H9 (cell line): ENCODE measurements at regions not wholly inside any gene's neighbourhood (a gene's known extent, or its start where the extent isn't known, plus 50 kb on each side); places are given as distances from the start of the nearest gene placed in this dataset.

Source experiments
- DNase-seq: peaks from one replicate; pipeline ENCODE4 v3.0.0-alpha.2; 2017
- H2AFZ ChIP-seq: one replicate; pipeline ENCODE4 v1.6.1; 2013; ENCODE audit warnings: mild to moderate bottlenecking, low read length, control low read depth, moderate library complexity
- H2AK5ac ChIP-seq: 2 replicates; pipeline ENCODE4 v1.6.1; 2013; ENCODE audit warnings: low read length, control low read depth, mixed read lengths; ENCODE audit not compliant: insufficient read length
- H2BK120ac ChIP-seq: one replicate; pipeline ENCODE4 v1.6.1; 2013; ENCODE audit warnings: low read depth, mild to moderate bottlenecking, low read length, control low read depth, inconsistent platforms; ENCODE audit not compliant: poor library complexity, severe bottlenecking
- H2BK12ac ChIP-seq: 2 replicates; pipeline ENCODE4 v1.6.1; 2013; ENCODE audit warnings: low read length, control low read depth, mixed read lengths, low read depth; ENCODE audit not compliant: insufficient read length
- H2BK15ac ChIP-seq: 2 replicates; pipeline ENCODE4 v1.6.1; 2013; ENCODE audit warnings: low read depth, low read length, control low read depth
- H2BK20ac ChIP-seq: one replicate; pipeline ENCODE4 v1.6.1; 2013; ENCODE audit warnings: low read depth, mild to moderate bottlenecking, low read length, control low read depth, inconsistent platforms; ENCODE audit not compliant: poor library complexity, severe bottlenecking
- H2BK5ac ChIP-seq: 2 replicates; pipeline ENCODE4 v1.6.1; 2013; ENCODE audit warnings: low read length, control low read depth, mixed read lengths; ENCODE audit not compliant: insufficient read length
- H3K14ac ChIP-seq: 2 replicates; pipeline ENCODE4 v1.6.1; 2013; ENCODE audit warnings: low read length, control low read depth; ENCODE audit not compliant: insufficient read depth
- H3K18ac ChIP-seq: 2 replicates; pipeline ENCODE4 v1.6.1; 2013; ENCODE audit warnings: low read depth, mild to moderate bottlenecking, mixed read lengths, low read length, control low read depth; ENCODE audit not compliant: insufficient read length
- H3K23ac ChIP-seq: 2 replicates; pipeline ENCODE4 v1.6.1; 2013; ENCODE audit warnings: low read length, control low read depth, mixed read lengths, low read depth; ENCODE audit not compliant: insufficient read length
- H3K23me2 ChIP-seq: 2 replicates; pipeline ENCODE4 v1.6.1; 2013; ENCODE audit warnings: low read depth, mild to moderate bottlenecking, mixed read lengths, low read length, control low read depth; ENCODE audit not compliant: insufficient read length, poor library complexity, severe bottlenecking
- H3K27ac ChIP-seq: 2 replicates; pipeline ENCODE4 v1.5.1; 2013; ENCODE audit warnings: low read length, control low read depth, mixed read lengths, low read depth; ENCODE audit not compliant: insufficient read length
- H3K27me3 ChIP-seq: 2 replicates; pipeline ENCODE4 v1.6.1; 2013; ENCODE audit warnings: low read length, control low read depth, inconsistent platforms; ENCODE audit not compliant: insufficient read depth
- H3K4ac ChIP-seq: 2 replicates; pipeline ENCODE4 v1.6.1; 2013; ENCODE audit warnings: low read depth, mild to moderate bottlenecking, control low read depth, inconsistent platforms, low read length, moderate library complexity
- H3K4me1 ChIP-seq: 2 replicates; pipeline ENCODE4 v1.6.1; 2013; ENCODE audit warnings: low read length, control low read depth, inconsistent platforms; ENCODE audit not compliant: insufficient read depth
- H3K4me2 ChIP-seq: 2 replicates; pipeline ENCODE4 v1.6.1; 2013; ENCODE audit warnings: low read length, control low read depth, mixed read lengths; ENCODE audit not compliant: insufficient read length, insufficient read depth
- H3K56ac ChIP-seq: 2 replicates; pipeline ENCODE4 v1.6.1; 2013; ENCODE audit warnings: low read depth, mild to moderate bottlenecking, mixed read lengths, low read length, control low read depth; ENCODE audit not compliant: insufficient read length
- H3K79me1 ChIP-seq: 2 replicates; pipeline ENCODE4 v1.6.1; 2013; ENCODE audit warnings: low read depth, mild to moderate bottlenecking, moderate library complexity, low read length, control low read depth, inconsistent platforms; ENCODE audit not compliant: insufficient read depth, poor library complexity, severe bottlenecking
- H3K79me2 ChIP-seq: 2 replicates; pipeline ENCODE4 v1.6.1; 2013; ENCODE audit warnings: low read length, control low read depth, inconsistent platforms; ENCODE audit not compliant: insufficient read depth
- H3K9ac ChIP-seq: 2 replicates; pipeline ENCODE4 v1.6.1; 2013; ENCODE audit warnings: low read length, control low read depth, mixed read lengths; ENCODE audit not compliant: insufficient read length; ENCODE audit errors: extremely low read depth
- H3K9me3 ChIP-seq: one replicate; pipeline ENCODE4 v1.6.1; 2013; ENCODE audit warnings: low read depth, low read length, inconsistent platforms; ENCODE audit not compliant: control insufficient read depth
- H3T11ph ChIP-seq: one replicate; pipeline ENCODE4 v1.6.1; 2013; ENCODE audit warnings: mild to moderate bottlenecking, low read length, control low read depth, inconsistent platforms
- H4K20me1 ChIP-seq: one replicate; pipeline ENCODE4 v1.6.1; 2013; ENCODE audit not compliant: control insufficient read depth, insufficient read length, insufficient read depth
- H4K5ac ChIP-seq: 2 replicates; pipeline ENCODE4 v1.6.1; 2013; ENCODE audit warnings: low read depth, mild to moderate bottlenecking, mixed read lengths, low read length, control low read depth; ENCODE audit not compliant: insufficient read length
- H4K8ac ChIP-seq: replicated peaks from 2 replicates; pipeline ENCODE4 v1.6.1; 2013; ENCODE audit warnings: low read length, control low read depth, mixed read lengths, low read depth; ENCODE audit not compliant: insufficient read length
- H4K91ac ChIP-seq: 2 replicates; pipeline ENCODE4 v1.6.1; 2013; ENCODE audit warnings: low read depth, mild to moderate bottlenecking, moderate library complexity, mixed read lengths, low read length, control low read depth; ENCODE audit not compliant: insufficient read length
- H3K27ac Mint-ChIP-seq, 3 experiments: 2 replicates in 2 of 3; 3 replicates in 1 of 3; pipeline ENCODE4 v1.8.0; 2020 to 2021; ENCODE audit warnings: mixed read lengths in 3 of 3, mild to moderate bottlenecking in 1 of 3, moderate library complexity in 1 of 3
- H3K27me3 Mint-ChIP-seq: 2 replicates; pipeline ENCODE4 v1.8.0; 2021; ENCODE audit warnings: low read depth, mild to moderate bottlenecking, moderate library complexity, mixed read lengths
- H3K36me3 Mint-ChIP-seq, 3 experiments: 2 replicates in 2 of 3; 3 replicates in 1 of 3; pipeline ENCODE4 v1.8.0; 2020 to 2021; ENCODE audit warnings: low read depth in 3 of 3, mixed read lengths in 3 of 3; ENCODE audit not compliant: insufficient read depth in 1 of 3
- H3K4me1 Mint-ChIP-seq, 2 experiments: 2 replicates each; pipeline ENCODE4 v1.8.0; 2020; ENCODE audit warnings: mixed read lengths in 2 of 2
- H3K4me3 Mint-ChIP-seq, 2 experiments: 2 replicates in 1 of 2; 3 replicates in 1 of 2; pipeline ENCODE4 v1.8.0; 2020 to 2021; ENCODE audit warnings: mild to moderate bottlenecking in 2 of 2, mixed read lengths in 2 of 2, moderate library complexity in 1 of 2
- H3K9me3 Mint-ChIP-seq, 2 experiments: 2 replicates in 1 of 2; 3 replicates in 1 of 2; pipeline ENCODE4 v1.8.0; 2020; ENCODE audit warnings: mild to moderate bottlenecking in 2 of 2, mixed read lengths in 2 of 2, moderate library complexity in 1 of 2
- WGBS: extraction: QIAGEN DNeasy Blood & Tissue Kit; methylation state at CpG from one replicate; pipeline ENCODE4 v1.1.7; 2013; ENCODE audit warnings: missing lambda C conversion rate, low lambda C conversion rate, mixed read lengths; ENCODE audit not compliant: insufficient read length; ENCODE audit errors: extremely low coverage; 5-methylcytosine and 5-hydroxymethylcytosine counted together
- TF ChIP-seq, protein P1 (sequence below): fragments of 200-600 bp; sonication (generic); conservative IDR thresholded peaks from 3 replicates; pipeline ENCODE4 v1.8.0; 2021; ENCODE audit warnings: antibody characterized with exemption, mild to moderate bottlenecking

DNA sequence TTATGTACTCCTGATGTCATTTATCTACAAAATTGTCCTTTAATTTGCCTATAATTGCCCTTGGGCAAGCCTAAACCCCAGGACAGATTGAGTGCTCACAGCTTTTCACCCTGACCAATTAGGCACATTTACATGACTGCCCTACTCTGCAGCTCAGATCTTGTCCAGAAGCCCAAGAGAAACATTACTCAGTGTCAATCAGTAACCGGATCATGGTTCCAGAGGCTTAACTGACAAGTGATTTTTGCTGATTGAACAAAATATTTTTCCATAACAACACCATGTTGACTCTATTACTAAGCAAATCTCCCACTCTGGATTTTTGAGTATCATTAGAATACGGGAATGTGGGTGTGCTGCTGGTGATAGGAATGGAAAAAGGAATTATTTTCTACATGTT, 465.4 kb upstream of the TNP1 start:
- no peak overlapping the region for H2BK15ac ChIP-seq
- no peak overlapping the region for H3K9ac ChIP-seq
- H2BK5ac ChIP-seq: no peak overlapping the region
- no peak overlapping the region for H3K14ac ChIP-seq
- H2BK120ac ChIP-seq: no peak overlapping the region
- no peak overlapping the region for H3K27ac Mint-ChIP-seq
- no peaks in the 10 kb centered on the region for H3K27me3 Mint-ChIP-seq
- no peaks in the 10 kb centered on the region; a peak in 1 of 5 replicates for H3K9me3 Mint-ChIP-seq
- TF ChIP-seq, protein P1, sequence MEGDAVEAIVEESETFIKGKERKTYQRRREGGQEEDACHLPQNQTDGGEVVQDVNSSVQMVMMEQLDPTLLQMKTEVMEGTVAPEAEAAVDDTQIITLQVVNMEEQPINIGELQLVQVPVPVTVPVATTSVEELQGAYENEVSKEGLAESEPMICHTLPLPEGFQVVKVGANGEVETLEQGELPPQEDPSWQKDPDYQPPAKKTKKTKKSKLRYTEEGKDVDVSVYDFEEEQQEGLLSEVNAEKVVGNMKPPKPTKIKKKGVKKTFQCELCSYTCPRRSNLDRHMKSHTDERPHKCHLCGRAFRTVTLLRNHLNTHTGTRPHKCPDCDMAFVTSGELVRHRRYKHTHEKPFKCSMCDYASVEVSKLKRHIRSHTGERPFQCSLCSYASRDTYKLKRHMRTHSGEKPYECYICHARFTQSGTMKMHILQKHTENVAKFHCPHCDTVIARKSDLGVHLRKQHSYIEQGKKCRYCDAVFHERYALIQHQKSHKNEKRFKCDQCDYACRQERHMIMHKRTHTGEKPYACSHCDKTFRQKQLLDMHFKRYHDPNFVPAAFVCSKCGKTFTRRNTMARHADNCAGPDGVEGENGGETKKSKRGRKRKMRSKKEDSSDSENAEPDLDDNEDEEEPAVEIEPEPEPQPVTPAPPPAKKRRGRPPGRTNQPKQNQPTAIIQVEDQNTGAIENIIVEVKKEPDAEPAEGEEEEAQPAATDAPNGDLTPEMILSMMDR: no peak
- no peaks in the 10 kb centered on the region for H3K27me3 ChIP-seq
- H3K79me1 ChIP-seq: no peaks in the 10 kb centered on the region
- no peak overlapping the region for H3K23ac ChIP-seq
- no peaks in the 10 kb centered on the region for H4K20me1 ChIP-seq
- H3K4me1 Mint-ChIP-seq: peaks cover 10 to 16% of the 10 kb centered on the region in 2 experiments
- no peak overlapping the region for H3T11ph ChIP-seq
- no peak overlapping the region for H2AK5ac ChIP-seq
- no peak overlapping the region for H3K4me3 Mint-ChIP-seq
- no peak overlapping the region for H3K56ac ChIP-seq
- H3K79me2 ChIP-seq: no peaks in the 10 kb centered on the region
- no peak overlapping the region for H3K18ac ChIP-seq
- no peak overlapping the region for H3K27ac ChIP-seq
- H2BK20ac ChIP-seq: no peak overlapping the region
- no peak overlapping the region for H4K91ac ChIP-seq
- H3K4me2 ChIP-seq: no peak overlapping the region
- H3K4me1 ChIP-seq: peaks cover 3% of the 10 kb centered on the region; the same call in 1 of the 2 replicates
- no peaks in the 10 kb centered on the region for H3K9me3 ChIP-seq
- no peak overlapping the region for H4K5ac ChIP-seq
- no peak overlapping the region for H2AFZ ChIP-seq
- no peak overlapping the region for H4K8ac ChIP-seq
- H2BK12ac ChIP-seq: no peak overlapping the region
- no peak overlapping the region for H3K4ac ChIP-seq
- DNase-seq: no peak
- H3K23me2 ChIP-seq: no peaks in the 10 kb centered on the region
- WGBS: no CpG with 5 or more reads among the region's 2 CpGs
- no peaks in the 10 kb centered on the region; a peak in 2 of 7 replicates for H3K36me3 Mint-ChIP-seq
